ENCODE measurements at regions not wholly inside any gene's neighbourhood (a gene's known extent, or its start where the extent isn't known, plus 50 kb on each side); places are given as distances from the start of the nearest gene placed in this dataset.
"Not testable (repeated sequence)": the region's sequence is repeated elsewhere in the genome, so short reads cannot be mapped to it uniquely, and the experiment has no call there.

DNA sequence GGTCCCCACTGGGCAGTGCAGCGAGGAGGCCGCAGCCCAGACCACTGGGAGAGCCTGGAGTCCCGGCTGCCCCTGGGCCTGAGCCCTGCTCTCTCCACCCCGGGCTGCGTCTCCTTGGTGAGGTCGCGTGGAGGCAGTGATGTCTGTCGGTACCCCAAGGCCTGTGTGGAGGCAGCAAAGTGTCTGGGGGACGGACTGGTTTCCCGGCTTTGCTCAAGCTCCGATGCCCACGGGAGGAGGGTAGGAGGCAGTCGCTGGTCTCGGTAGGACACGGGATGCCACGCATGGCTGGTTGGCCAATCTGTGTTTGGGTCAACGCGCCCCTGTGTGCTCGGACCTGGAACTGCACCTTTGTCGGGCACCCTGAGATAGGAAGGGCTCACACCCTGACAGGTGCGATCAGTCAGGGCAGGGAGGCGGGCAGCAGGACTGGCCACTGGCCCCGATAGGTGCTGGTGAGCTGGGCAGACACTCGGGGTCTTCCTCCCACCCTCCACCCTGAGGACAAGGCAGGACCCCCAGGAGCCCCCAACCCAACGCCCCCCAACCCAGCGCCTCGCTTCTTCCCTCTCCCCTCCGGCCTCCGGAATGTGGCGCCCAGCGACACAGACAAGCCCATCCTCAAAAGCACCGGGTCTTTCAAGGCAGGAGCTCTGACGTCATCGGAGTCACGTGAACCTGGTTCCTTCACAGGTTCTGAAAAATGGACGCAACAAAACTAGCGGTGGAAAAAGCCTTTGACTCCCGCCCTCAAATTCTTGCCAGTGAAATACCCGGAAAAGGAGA, 288.6 kb downstream of the NDUFA10 start:
- DNase-seq = no peak

DNA sequence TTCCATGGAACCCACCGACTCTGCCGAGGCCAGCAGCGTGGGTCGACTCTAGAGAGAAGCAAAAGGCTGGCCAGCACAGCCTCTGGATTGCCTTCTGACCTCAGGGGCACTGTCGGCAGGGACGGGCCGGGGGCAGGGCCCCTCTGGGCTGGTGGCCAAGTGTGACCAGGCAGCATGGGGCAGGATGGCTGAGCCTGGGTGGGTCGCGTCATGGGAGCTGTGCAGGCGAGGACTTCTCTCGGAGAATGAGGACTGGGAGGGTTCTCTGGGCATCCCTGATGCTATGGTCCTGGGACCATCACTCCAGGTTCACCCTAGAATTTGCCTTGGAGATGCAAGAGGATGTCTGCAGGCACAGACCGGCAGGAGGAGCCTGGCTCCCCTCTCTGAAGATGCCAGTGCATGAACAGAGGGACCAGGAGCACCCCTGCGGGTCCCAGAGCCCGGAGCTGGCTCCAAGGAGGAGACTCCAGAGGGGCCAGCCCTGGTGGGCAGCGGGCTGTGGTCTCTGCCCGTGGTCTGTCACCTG, 289.2 kb downstream of the NDUFA10 start:
- no peak for DNase-seq

DNA sequence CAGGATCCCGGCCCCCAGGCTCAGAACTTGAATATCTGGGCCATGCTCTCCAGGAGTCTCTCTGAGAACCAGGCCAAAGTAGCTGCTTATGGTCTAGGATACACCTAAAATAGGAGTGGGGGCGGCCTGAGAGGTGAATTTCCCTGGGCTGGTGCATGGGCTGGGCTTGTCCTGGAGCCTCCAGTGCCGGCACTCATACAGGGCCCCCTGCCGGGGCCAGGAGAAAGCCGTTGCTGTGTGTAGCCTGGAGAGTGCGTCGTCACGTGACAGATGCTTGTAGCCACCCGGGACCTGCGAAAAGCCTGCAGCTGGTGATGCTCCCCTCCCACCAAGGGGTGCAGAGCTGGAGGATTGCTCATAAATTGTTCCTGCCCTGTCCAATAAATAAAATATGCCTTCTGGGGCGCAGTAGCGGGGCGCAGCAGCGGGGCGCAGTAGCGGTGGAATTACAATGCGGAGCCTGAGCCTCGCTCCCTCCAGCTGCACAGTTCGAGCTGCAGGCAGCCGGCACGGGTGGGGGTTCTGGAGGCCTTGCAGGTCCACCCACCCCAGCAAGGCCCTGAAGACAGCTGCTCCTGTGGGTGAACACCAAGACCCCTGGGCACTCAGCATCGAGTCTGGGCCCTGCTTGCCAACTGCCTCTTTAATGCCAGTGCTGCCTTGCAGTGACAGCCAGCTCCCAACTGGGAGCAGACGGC, 289.9 kb downstream of the NDUFA10 start:
- no peak for DNase-seq

DNA sequence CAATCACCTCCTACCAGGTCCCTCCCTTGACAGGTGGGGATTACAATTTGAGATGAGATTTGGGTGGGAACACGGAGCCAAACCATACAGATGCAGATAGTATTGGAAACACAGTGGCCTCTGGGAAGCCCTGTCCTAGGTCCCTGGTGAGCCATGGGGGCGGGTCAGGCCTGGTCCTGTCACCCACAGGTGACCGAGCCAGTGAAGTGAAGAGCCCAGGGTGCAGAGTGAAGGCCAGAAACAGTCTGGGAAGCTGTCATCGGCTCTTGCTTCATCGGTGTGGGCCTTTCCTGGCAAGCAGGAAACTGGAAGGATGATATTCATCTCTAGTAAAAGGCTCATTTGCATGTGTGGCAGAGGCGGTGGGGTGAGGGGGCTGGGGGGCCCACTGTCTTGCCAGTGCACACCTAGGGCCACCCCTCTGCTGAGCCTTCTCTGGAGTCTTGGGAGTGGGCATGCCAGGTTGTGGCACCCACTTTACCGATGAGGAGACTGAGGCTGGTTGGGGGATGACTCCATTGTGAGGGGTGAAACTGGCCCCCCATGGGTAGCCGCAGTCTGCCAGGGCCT, 290.6 kb downstream of the NDUFA10 start:
- no peak for DNase-seq

DNA sequence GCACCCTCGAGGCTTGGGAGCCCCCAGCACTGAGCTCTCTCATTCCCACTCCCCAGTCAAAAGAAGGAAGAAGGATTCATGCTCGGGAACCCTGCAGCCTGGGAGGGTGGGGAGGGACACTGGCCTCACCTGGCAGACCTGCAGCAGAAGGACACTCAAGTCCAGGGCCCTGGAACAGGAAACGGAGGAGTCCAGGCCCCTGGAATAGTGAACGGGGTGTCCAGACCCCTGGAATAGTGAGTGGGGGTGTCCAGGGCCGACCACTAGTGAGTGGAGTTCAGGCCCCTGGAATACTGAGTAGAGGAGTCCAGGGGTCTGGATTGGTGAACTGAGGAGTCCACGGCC, 292.5 kb downstream of the NDUFA10 start:
- DNase-seq = no peak

DNA sequence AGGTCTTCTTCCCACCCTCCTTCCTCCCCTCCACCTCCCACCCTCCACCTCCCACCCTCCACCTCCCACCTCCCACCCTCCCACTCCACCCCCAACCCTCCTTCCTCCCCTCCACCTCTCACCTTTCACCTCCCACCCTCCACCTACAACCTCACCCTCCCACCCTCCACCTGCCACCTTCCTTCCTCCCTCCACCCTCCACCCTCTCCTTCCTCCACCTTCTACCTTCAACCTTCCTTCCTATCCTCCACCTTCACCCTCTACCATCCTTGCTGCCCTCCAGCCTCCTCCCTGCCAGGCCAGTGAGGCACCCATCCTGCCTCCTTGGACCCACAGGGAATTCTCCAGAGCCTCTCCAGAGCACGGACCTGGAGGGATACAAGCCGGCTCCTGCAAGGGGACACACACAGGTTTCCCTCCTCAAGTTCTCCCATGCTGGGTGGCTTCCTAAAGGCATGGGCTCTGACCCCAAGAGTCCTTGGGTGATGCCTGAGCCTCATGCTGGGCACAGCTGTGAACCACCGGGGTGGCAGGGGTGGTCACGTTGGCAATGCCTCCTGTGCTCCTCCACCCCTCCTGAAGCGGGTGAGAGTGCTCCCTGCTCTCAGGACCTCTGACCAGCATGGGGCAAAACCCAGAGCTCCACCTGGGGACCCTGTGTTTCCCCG, 293.0 kb downstream of the NDUFA10 start:
- no peak for DNase-seq

DNA sequence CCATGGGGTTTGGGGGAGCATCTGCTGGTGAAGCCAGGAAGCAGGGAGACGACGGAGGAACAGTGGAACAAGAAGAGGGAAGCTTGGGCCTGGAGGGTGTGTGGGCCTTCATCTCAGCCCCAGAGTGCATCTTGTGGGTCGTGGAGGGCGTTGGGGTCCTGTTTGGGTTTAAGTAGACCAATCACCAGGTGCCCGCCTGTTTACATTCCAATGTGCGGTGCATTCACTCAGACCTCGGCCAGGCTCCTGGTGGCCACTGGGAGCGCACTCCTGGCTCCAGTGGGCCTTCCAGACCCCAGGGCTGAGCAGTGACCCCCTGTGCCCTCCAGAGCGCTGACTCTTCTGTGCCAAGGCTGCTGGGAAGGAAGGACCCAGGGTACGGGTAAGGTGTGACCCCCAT, 293.7 kb downstream of the NDUFA10 start:
- no peak for DNase-seq

DNA sequence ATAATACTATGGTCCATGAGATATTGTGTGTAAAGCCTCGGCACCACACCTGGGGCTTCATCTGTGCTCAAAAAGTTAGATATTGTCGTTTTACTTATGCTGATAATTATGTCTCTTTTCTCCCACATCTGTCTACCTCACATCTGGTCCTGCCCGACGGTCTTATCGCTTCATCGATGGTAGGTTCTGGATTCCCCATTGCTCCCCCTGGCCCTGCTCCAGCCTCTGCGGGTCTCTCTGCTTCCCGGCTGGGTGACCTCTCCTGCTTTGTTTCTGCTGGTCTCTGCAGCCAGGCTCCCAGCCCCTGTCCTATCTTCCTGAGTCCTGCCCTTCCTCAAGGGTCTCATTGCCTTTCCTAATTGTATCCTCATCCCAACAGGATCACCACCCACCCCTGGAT, 294.2 kb downstream of the NDUFA10 start:
- DNase-seq = no peak

GRCh38 chr2:239730567-239730882, 294.6 kb downstream of the NDUFA10 start:
- not testable (repeated sequence) for DNase-seq

GRCh38 chr2:239729681-239730566, 295.2 kb downstream of the NDUFA10 start:
- no peak for DNase-seq

DNA sequence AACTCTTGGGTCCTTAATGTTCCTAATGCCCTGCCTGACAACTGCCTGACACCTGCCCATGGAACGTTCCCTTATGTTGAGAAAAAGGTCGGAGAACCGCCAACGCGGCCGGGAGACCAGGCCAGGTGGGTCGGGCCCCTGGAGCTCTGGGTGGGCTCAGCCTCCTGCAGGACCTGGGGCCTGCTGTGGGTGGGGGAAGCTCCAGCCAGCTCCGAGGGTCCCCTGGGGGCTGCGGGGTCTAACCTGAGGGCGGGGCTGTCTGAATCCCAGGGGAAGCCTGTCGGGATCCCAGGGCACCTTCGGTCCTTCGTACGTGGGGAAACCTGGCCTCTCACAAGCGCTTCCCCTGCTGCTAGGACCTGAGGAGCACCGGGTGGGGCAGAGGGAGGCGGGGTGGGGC, 296.0 kb downstream of the NDUFA10 start:
- no peak for DNase-seq

DNA sequence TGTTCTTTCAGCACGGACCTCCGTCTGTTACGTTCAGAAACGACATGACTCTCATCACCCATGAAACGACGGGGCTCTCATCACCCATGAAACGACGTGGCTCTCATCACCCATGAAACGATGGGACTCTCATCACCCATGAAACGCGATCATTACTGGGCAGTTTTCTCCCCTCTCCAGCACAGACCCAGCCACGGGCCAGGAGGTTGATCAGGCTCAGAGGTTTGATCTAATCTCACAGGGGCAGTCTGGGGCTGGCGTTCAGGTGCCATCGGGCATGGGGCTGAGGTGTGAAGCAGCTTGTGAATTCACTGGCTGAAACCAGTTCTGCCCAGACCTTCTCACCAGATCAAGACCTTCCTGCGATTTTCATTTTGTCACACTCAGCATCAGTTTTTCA, 296.4 kb downstream of the NDUFA10 start:
- no peak for DNase-seq

GRCh38 chr2:239727776-239728600, 297.2 kb downstream of the NDUFA10 start:
- DNase-seq = no peak

- no peak for DNase-seq
These were observed 297.9 kb downstream of the NDUFA10 start for GRCh38 chr2:239727182-239727775.

GRCh38 chr2:239726631-239727181, 298.4 kb downstream of the NDUFA10 start:
- DNase-seq = no peak

GRCh38 chr2:239726091-239726591, 299.0 kb downstream of the NDUFA10 start:
- no peak for DNase-seq

- DNase-seq = no peak
These were observed 299.6 kb downstream of the NDUFA10 start for GRCh38 chr2:239725551-239725890.

DNA sequence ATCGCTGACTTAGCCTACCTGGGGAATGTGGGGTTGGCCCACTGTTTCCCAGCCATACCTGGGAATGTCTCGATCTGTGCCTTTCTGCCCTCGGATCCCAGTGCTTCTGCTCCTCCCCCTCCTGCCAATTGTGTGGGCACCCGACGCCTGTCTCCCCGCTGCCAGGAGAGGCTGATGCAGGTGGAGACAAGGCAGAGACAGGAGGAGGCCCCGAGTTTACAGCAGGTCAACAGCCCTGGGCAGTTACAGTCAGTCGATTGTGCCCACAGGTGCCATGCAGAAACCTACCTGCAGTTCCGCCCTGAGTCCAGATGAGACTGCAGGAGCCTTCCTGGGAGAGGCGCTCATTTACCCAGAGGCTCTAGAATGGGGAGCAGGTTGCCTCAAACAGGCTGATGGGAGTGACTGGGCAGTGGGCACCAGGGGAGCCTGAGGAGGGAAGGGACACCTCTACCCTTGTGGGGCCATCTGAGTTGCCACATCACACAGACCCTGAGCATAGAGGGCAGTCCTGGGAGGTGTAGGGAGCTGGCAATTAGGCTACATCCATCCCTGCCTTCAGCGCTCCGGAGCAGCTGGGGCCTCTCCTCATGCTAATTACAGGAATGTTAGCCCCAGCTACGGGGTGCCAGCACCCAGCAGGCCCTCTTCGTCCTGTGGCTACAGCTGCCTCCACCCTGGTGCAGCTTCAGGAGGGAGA, 300.1 kb downstream of the NDUFA10 start:
- DNase-seq = no peak

DNA sequence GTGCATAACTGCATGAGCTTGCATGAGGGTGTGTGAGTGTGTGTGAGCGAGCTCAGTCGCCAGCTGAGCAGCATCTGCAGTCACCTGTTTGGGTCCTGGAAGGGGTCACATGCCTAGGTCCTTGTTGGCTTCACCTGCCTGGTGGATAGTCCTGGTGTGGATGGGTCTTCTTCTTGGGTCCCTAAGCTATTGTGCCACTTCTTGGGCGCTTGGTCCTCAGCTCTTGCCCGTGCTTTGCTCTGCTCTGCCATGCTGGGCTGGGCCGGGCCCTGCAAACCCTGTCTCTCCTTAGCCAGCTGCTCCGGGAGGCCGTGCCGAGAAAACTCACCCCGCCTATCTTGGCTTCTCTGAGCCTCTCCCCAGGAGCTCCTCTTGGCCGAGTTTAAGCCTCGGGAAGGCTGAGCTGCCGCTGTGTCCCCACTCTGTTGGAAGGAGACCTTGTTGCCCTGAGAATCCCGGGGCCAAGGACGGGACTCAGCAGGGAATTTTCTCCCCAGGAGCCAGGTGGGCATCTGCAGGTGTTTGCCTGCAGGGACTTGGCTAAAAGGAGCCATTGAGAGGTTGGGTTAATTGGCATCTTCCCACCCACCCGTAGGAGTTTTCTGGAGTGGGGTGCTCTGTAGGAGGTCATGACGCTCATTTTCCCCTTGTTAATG, 300.8 kb downstream of the NDUFA10 start:
- DNase-seq = no peak

All from NK-92 treated with Interleukin-12 subunit alpha and Interleukin-12 subunit beta, amount 100 ng/mL, for 24 hours (cell line).